Dendritic cell treated with granulocyte-macrophage colony-stimulating factor and Interleukin-4, amounts not matched to agents 40 ng/mL and 50 ng/mL, for 4 days (primary cell): ENCODE measurements at regions not wholly inside any gene's neighbourhood (a gene's known extent, or its start where the extent isn't known, plus 50 kb on each side); places are given as distances from the start of the nearest gene placed in this dataset.

Source experiments
- H3K27ac Mint-ChIP-seq: one replicate; pipeline ENCODE4 v1.8.0; 2022; ENCODE audit warnings: mild to moderate bottlenecking, mixed read lengths
- H3K27me3 Mint-ChIP-seq: one replicate; pipeline ENCODE4 v1.8.0; 2022; ENCODE audit warnings: mild to moderate bottlenecking, mixed read lengths
- H3K36me3 Mint-ChIP-seq: one replicate; pipeline ENCODE4 v1.8.0; 2022; ENCODE audit warnings: low read depth, mixed read lengths
- H3K4me1 Mint-ChIP-seq: one replicate; pipeline ENCODE4 v1.8.0; 2022; ENCODE audit warnings: low read depth, mixed read lengths
- H3K4me3 Mint-ChIP-seq: one replicate; pipeline ENCODE4 v1.8.0; 2022; ENCODE audit warnings: mild to moderate bottlenecking, moderate library complexity, mixed read lengths
- H3K9me3 Mint-ChIP-seq: one replicate; pipeline ENCODE4 v1.8.0; 2022; ENCODE audit warnings: mixed read lengths
- intact Hi-C: fragments of 100-400 bp; cut with micrococcal nuclease; formaldehyde crosslinking; loops from one replicate; pipeline ENCODE4 v1.15.0; 2022

GRCh38 chr11:15602785-15603567, 488.3 kb downstream of the INSC start:
- Mint-ChIP-seq H3K27me3 (peaks cover 2% of the 10 kb centered on the region), H3K4me3 (no peak overlapping the region), H3K9me3 (no peaks in the 10 kb centered on the region), H3K4me1 (no peaks in the 10 kb centered on the region), H3K27ac (no peak overlapping the region), H3K36me3 (no peaks in the 10 kb centered on the region)
- intact Hi-C loops: no loop called here

GRCh38 chr11:15605094-15605493, 490.4 kb downstream of the INSC start:
- no peaks in the 10 kb centered on the region for H3K4me1 Mint-ChIP-seq
- H3K27ac Mint-ChIP-seq: no peak overlapping the region
- intact Hi-C loops: no loop called here
- H3K9me3 Mint-ChIP-seq: no peaks in the 10 kb centered on the region
- H3K4me3 Mint-ChIP-seq: no peak overlapping the region
- H3K36me3 Mint-ChIP-seq: no peaks in the 10 kb centered on the region
- H3K27me3 Mint-ChIP-seq: peaks cover 2% of the 10 kb centered on the region

- Mint-ChIP-seq H3K4me1 (no peaks in the 10 kb centered on the region), H3K36me3 (no peaks in the 10 kb centered on the region), H3K4me3 (no peak overlapping the region), H3K27me3 (peaks cover 3% of the 10 kb centered on the region), H3K9me3 (no peaks in the 10 kb centered on the region), H3K27ac (no peak overlapping the region)
- intact Hi-C loops: no loop called here
Observed at GRCh38 chr11:15607361-15608036, 492.8 kb downstream of the INSC start.

- intact Hi-C loops: no loop called here
- no peak overlapping the region for H3K27ac Mint-ChIP-seq
- no peaks in the 10 kb centered on the region for H3K36me3 Mint-ChIP-seq
- no peak overlapping the region for H3K4me3 Mint-ChIP-seq
- peaks cover 3% of the 10 kb centered on the region for H3K27me3 Mint-ChIP-seq
- H3K9me3 Mint-ChIP-seq: no peaks in the 10 kb centered on the region
- no peaks in the 10 kb centered on the region for H3K4me1 Mint-ChIP-seq
Observed at GRCh38 chr11:15609445-15609844, 494.7 kb downstream of the INSC start.

GRCh38 chr11:15610881-15611280, 496.2 kb downstream of the INSC start:
- no peak overlapping the region for H3K27ac Mint-ChIP-seq
- H3K36me3 Mint-ChIP-seq: no peaks in the 10 kb centered on the region
- H3K4me1 Mint-ChIP-seq: no peaks in the 10 kb centered on the region
- intact Hi-C loops: no loop called here
- H3K9me3 Mint-ChIP-seq: no peaks in the 10 kb centered on the region
- no peak overlapping the region for H3K4me3 Mint-ChIP-seq
- H3K27me3 Mint-ChIP-seq: peaks cover 3% of the 10 kb centered on the region

- Mint-ChIP-seq H3K9me3 (no peaks in the 10 kb centered on the region), H3K27ac (no peak overlapping the region), H3K36me3 (no peaks in the 10 kb centered on the region), H3K27me3 (peaks cover 3% of the 10 kb centered on the region), H3K4me3 (no peak overlapping the region), H3K4me1 (no peaks in the 10 kb centered on the region)
- intact Hi-C loops: no loop called here
Observed at GRCh38 chr11:15613251-15613650, 498.5 kb downstream of the INSC start.

- Mint-ChIP-seq H3K4me3 (no peak overlapping the region), H3K9me3 (no peaks in the 10 kb centered on the region), H3K27ac (no peak overlapping the region), H3K36me3 (no peaks in the 10 kb centered on the region), H3K27me3 (peaks cover 3% of the 10 kb centered on the region), H3K4me1 (no peaks in the 10 kb centered on the region)
- intact Hi-C loops: no loop called here
Observed at GRCh38 chr11:15613789-15614188, 499.1 kb downstream of the INSC start.

- H3K27ac Mint-ChIP-seq: no peak overlapping the region
- no peaks in the 10 kb centered on the region for H3K9me3 Mint-ChIP-seq
- no peaks in the 10 kb centered on the region for H3K36me3 Mint-ChIP-seq
- intact Hi-C loops: no loop called here
- H3K4me3 Mint-ChIP-seq: no peak overlapping the region
- H3K27me3 Mint-ChIP-seq: peaks cover 3% of the 10 kb centered on the region
- H3K4me1 Mint-ChIP-seq: no peaks in the 10 kb centered on the region
Observed at GRCh38 chr11:15615398-15616096, 500.8 kb downstream of the INSC start.

GRCh38 chr11:15616130-15617105, 501.7 kb downstream of the INSC start:
- H3K27ac Mint-ChIP-seq: no peak overlapping the region
- no peak overlapping the region for H3K4me3 Mint-ChIP-seq
- H3K9me3 Mint-ChIP-seq: no peaks in the 10 kb centered on the region
- no peaks in the 10 kb centered on the region for H3K4me1 Mint-ChIP-seq
- intact Hi-C loops: no loop called here
- H3K36me3 Mint-ChIP-seq: no peaks in the 10 kb centered on the region
- H3K27me3 Mint-ChIP-seq: peaks cover 7% of the 10 kb centered on the region

- Mint-ChIP-seq H3K27ac (no peak overlapping the region), H3K4me3 (no peak overlapping the region), H3K27me3 (peaks cover 6% of the 10 kb centered on the region), H3K36me3 (no peaks in the 10 kb centered on the region), H3K4me1 (no peaks in the 10 kb centered on the region), H3K9me3 (no peaks in the 10 kb centered on the region)
- intact Hi-C loops: no loop called here
Observed at GRCh38 chr11:15617126-15617525, 502.4 kb downstream of the INSC start.

- H3K27ac Mint-ChIP-seq: no peak overlapping the region
- no peaks in the 10 kb centered on the region for H3K9me3 Mint-ChIP-seq
Observed at GRCh38 chr11:15618583-15619032, 503.9 kb downstream of the INSC start.

GRCh38 chr11:15621565-15621964, 506.8 kb downstream of the INSC start:
- Mint-ChIP-seq H3K4me3 (no peak overlapping the region), H3K36me3 (no peaks in the 10 kb centered on the region), H3K9me3 (no peaks in the 10 kb centered on the region), H3K27ac (no peak overlapping the region), H3K27me3 (peaks cover 14% of the 10 kb centered on the region), H3K4me1 (no peaks in the 10 kb centered on the region)
- intact Hi-C loops: no loop called here

More at GRCh38 chr11:15618583-15619032, 503.9 kb downstream of the INSC start:
- Mint-ChIP-seq H3K4me1 (no peaks in the 10 kb centered on the region), H3K4me3 (no peak overlapping the region), H3K27me3 (peaks cover 9% of the 10 kb centered on the region), H3K36me3 (no peaks in the 10 kb centered on the region)
- intact Hi-C loops: no loop called here

GRCh38 chr11:15622231-15622890, 507.6 kb downstream of the INSC start:
- H3K9me3 Mint-ChIP-seq: no peaks in the 10 kb centered on the region
- peaks cover 16% of the 10 kb centered on the region for H3K27me3 Mint-ChIP-seq
- no peaks in the 10 kb centered on the region for H3K36me3 Mint-ChIP-seq
- intact Hi-C loops: no loop called here
- H3K27ac Mint-ChIP-seq: no peak overlapping the region
- H3K4me3 Mint-ChIP-seq: no peak overlapping the region
- no peaks in the 10 kb centered on the region for H3K4me1 Mint-ChIP-seq
